A673 (cell line): ENCODE measurements at regions not wholly inside any gene's neighbourhood (a gene's known extent, or its start where the extent isn't known, plus 50 kb on each side); places are given as distances from the start of the nearest gene placed in this dataset.

Experiments used
- BruUV-seq: library from RNA; stranded (reverse); fragments of 400-500 nt; replicated peaks from 2 replicates; lab custom pipeline; 2021; lab: Mats Ljungman, UMichigan
- CTCF ChIA-PET: fragments of 300-600 bp; sonication (Branson Sonifier 250); formaldehyde crosslinking; loops from one replicate; lab custom pipeline; 2022; ENCODE audit warnings: antibody characterized with exemption; lab: Charles Lee
- POLR2A ChIA-PET: fragments of 300-600 bp; sonication (Branson Sonifier 250); formaldehyde crosslinking; loops from one replicate; lab custom pipeline; 2022; ENCODE audit warnings: antibody characterized with exemption; ENCODE audit not compliant: low non-redundant PET; lab: Charles Lee
- DNase-seq: peaks from one replicate; pipeline ENCODE4 v3.0.0-alpha.2; 2015; ENCODE audit warnings: low spot score
- H3K27ac ChIP-seq: fragments of 200-600 bp; sonication (generic); 2 replicates; pipeline ENCODE4 v1.5.1; 2016; ENCODE audit warnings: mixed run types, low read depth, mild to moderate bottlenecking, mixed read lengths, antibody characterized with exemption, low read length; ENCODE audit not compliant: poor library complexity, severe bottlenecking
- H3K27me3 ChIP-seq: fragments of 200-600 bp; sonication (generic); replicated peaks from 2 replicates; pipeline ENCODE4 v1.6.1; 2017; ENCODE audit warnings: mixed run types, low read depth, mild to moderate bottlenecking, mixed read lengths, antibody characterized with exemption, low read length; ENCODE audit not compliant: insufficient read depth, poor library complexity
- H3K36me3 ChIP-seq: fragments of 200-600 bp; sonication (generic); 2 replicates; pipeline ENCODE4 v1.6.1; 2016; ENCODE audit warnings: mixed run types, mild to moderate bottlenecking, mixed read lengths, antibody characterized with exemption, low read length; ENCODE audit not compliant: insufficient read depth, poor library complexity, severe bottlenecking
- H3K4me1 ChIP-seq: fragments of 200-600 bp; sonication (generic); 2 replicates; pipeline ENCODE4 v1.6.1; 2017; ENCODE audit warnings: mixed run types, mild to moderate bottlenecking, mixed read lengths, antibody characterized with exemption, low read length; ENCODE audit not compliant: insufficient read depth, poor library complexity, severe bottlenecking
- H3K4me3 ChIP-seq: fragments of 200-600 bp; sonication (generic); 2 replicates; pipeline ENCODE4 v1.5.1; 2016; ENCODE audit warnings: low read depth, mixed run types, mild to moderate bottlenecking, mixed read lengths, low read length; ENCODE audit not compliant: poor library complexity, severe bottlenecking
- H3K9me3 ChIP-seq: fragments of 200-600 bp; sonication (generic); 2 replicates; pipeline ENCODE4 v1.6.1; 2016; ENCODE audit warnings: mixed run types, low read depth, mild to moderate bottlenecking, mixed read lengths, antibody characterized with exemption, low read length; ENCODE audit not compliant: poor library complexity, severe bottlenecking
- CTCF ChIP-seq: fragments of 300-800, 200-600 bp; sonication (generic); conservative IDR thresholded peaks from 2 replicates; pipeline ENCODE4 v1.5.1; 2017; ENCODE audit warnings: low read depth, mild to moderate bottlenecking, antibody characterized with exemption, low read length, moderate library complexity, mixed read lengths
- EZH2 ChIP-seq: fragments of 200-600 bp; sonication (generic); IDR thresholded peaks from 2 replicates; pipeline ENCODE4 v1.6.1; 2017; ENCODE audit warnings: borderline replicate concordance, low read depth, mild to moderate bottlenecking, mixed read lengths, antibody characterized with exemption, low read length; ENCODE audit not compliant: poor library complexity, severe bottlenecking
- intact Hi-C: fragments of 100-400 bp; cut with micrococcal nuclease; formaldehyde crosslinking; loops from one replicate; pipeline ENCODE4 v1.10.0; 2022; ENCODE audit not compliant: unreplicated experiment

- ChIA-PET POLR2A (no interaction called here), CTCF (no interaction called here)
- Histone ChIP-seq H3K27me3 (no peaks in the 10 kb centered on the region), H3K4me1 (peaks cover 5% of the 10 kb centered on the region), H3K9me3 (no peaks in the 10 kb centered on the region), H3K4me3 (no peak overlapping the region), H3K27ac (no peak overlapping the region), H3K36me3 (no peaks in the 10 kb centered on the region)
- TF ChIP-seq CTCF (no peak), EZH2 (no peak)
- intact Hi-C loops: no loop called here
- no TSS peak for BruUV-seq
- no peak for DNase-seq
Observed at GRCh38 chr10:129375171-129375570, 91.9 kb upstream of the MGMT start.

- H3K27me3 ChIP-seq: no peaks in the 10 kb centered on the region
- H3K4me1 ChIP-seq: peaks cover 5% of the 10 kb centered on the region
- no peak overlapping the region for H3K4me3 ChIP-seq
- POLR2A ChIA-PET: no interaction called here
- no peaks in the 10 kb centered on the region for H3K9me3 ChIP-seq
- BruUV-seq: no TSS peak
- no peaks in the 10 kb centered on the region for H3K36me3 ChIP-seq
- intact Hi-C loops: no loop called here
- TF ChIP-seq EZH2 (no peak), CTCF (no peak)
- CTCF ChIA-PET: no interaction called here
- DNase-seq: no peak
- no peak overlapping the region for H3K27ac ChIP-seq
Observed at GRCh38 chr10:129375912-129376311, 91.1 kb upstream of the MGMT start.

DNA sequence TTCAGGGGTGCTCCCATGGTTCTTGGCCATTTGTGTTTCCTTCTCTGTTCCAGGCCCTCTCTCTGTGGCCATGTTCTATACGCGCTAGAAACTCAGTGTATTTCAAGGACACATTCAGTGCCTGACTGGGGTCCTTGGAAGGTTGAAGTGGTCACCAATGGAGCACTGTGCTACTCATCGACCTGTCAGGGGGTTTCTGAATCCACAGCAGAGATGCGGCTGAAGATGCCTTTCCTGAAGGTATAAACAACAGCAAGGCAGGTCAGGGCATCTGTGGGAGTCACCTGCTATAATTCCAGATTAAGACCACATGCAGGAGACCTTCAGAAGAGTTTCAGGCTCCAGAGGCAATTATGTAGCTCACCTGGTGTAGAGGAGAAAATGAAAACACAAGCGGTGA lies 86.8 kb upstream of the MGMT start:
- BruUV-seq: no TSS peak

More for the DNA sequence above, 86.8 kb upstream of the MGMT start:
- Histone ChIP-seq H3K36me3 (no peaks in the 10 kb centered on the region), H3K27ac (no peak overlapping the region), H3K4me1 (no peaks in the 10 kb centered on the region), H3K27me3 (no peaks in the 10 kb centered on the region), H3K9me3 (no peaks in the 10 kb centered on the region), H3K4me3 (no peak overlapping the region)
- intact Hi-C loops: no loop called here
- no peak for DNase-seq
- ChIA-PET CTCF (no interaction called here), POLR2A (no interaction called here)
- no peak for TF ChIP-seq EZH2
- TF ChIP-seq CTCF: no peak
